OCI-LY1 (cell line): ENCODE measurements at regions not wholly inside any gene's neighbourhood (a gene's known extent, or its start where the extent isn't known, plus 50 kb on each side); places are given as distances from the start of the nearest gene placed in this dataset.

Experiments used
- H2AFZ ChIP-seq: fragments of 200-600 bp; sonication (generic), shearing (Covaris generic); 2 replicates; pipeline ENCODE4 v1.6.0; 2014; ENCODE audit warnings: antibody characterized with exemption, mild to moderate bottlenecking, low read length
- H3F3A ChIP-seq: fragments of 200-600 bp; sonication (generic), shearing (Covaris generic); 2 replicates; pipeline ENCODE4 v1.6.0; 2014; ENCODE audit warnings: mild to moderate bottlenecking, antibody characterized with exemption, low read length, moderate library complexity; ENCODE audit not compliant: insufficient read depth
- H3K27ac ChIP-seq: fragments of 200-600 bp; sonication (generic); 2 replicates; pipeline ENCODE4 v1.5.1; 2014; ENCODE audit warnings: low read length, mixed run types, mild to moderate bottlenecking, low read depth; ENCODE audit not compliant: poor library complexity, severe bottlenecking
- H3K27me3 ChIP-seq: fragments of 200-600 bp; sonication (generic); 2 replicates; pipeline ENCODE4 v1.6.0; 2014; ENCODE audit warnings: antibody characterized with exemption, mild to moderate bottlenecking, low read length, moderate library complexity; ENCODE audit not compliant: insufficient read depth
- H3K36me3 ChIP-seq: fragments of 200-600 bp; sonication (generic); 2 replicates; pipeline ENCODE4 v1.6.1; 2014; ENCODE audit warnings: mild to moderate bottlenecking, antibody characterized with exemption, low read length, moderate library complexity, mixed read lengths; ENCODE audit not compliant: insufficient read depth
- H3K4me1 ChIP-seq: fragments of 200-600 bp; sonication (generic); 2 replicates; pipeline ENCODE4 v1.5.1; 2014; ENCODE audit warnings: mild to moderate bottlenecking, low read length, moderate library complexity; ENCODE audit not compliant: insufficient read depth, severe bottlenecking
- H3K4me2 ChIP-seq: fragments of 200-600 bp; sonication (generic), shearing (Covaris generic); 2 replicates; pipeline ENCODE4 v1.6.1; 2014; ENCODE audit warnings: low read length
- H3K4me3 ChIP-seq: fragments of 200-600 bp; sonication (generic); 2 replicates; pipeline ENCODE4 v1.5.1; 2014; ENCODE audit warnings: low read length, low read depth, mild to moderate bottlenecking, mixed read lengths; ENCODE audit not compliant: poor library complexity, severe bottlenecking
- H3K79me2 ChIP-seq: fragments of 200-600 bp; shearing (Covaris generic); 2 replicates; pipeline ENCODE4 v1.6.1; 2016; ENCODE audit warnings: mixed run types, low read length, mixed read lengths; ENCODE audit not compliant: insufficient read depth
- H3K9ac ChIP-seq: fragments of 200-600 bp; sonication (generic), shearing (Covaris generic); 2 replicates; pipeline ENCODE4 v1.6.1; 2014; ENCODE audit warnings: mild to moderate bottlenecking, low read length, mixed read lengths
- H3K9me2 ChIP-seq: fragments of 200-600 bp; sonication (generic), shearing (Covaris generic); 2 replicates; pipeline ENCODE4 v1.6.1; 2014; ENCODE audit warnings: low read depth, mild to moderate bottlenecking, low read length, mixed read lengths
- H3K9me3 ChIP-seq: fragments of 200-600 bp; shearing (Covaris generic); 2 replicates; pipeline ENCODE4 v1.6.1; 2014; ENCODE audit warnings: low read length, mixed read lengths
- H4K20me1 ChIP-seq: fragments of 200-600 bp; sonication (generic), shearing (Covaris generic); 2 replicates; pipeline ENCODE4 v1.6.0; 2016; ENCODE audit warnings: mild to moderate bottlenecking, low read length; ENCODE audit not compliant: insufficient read depth
- CTCF ChIP-seq: fragments of 200-600 bp; sonication (generic), shearing (Covaris generic); IDR thresholded peaks from 2 replicates; pipeline ENCODE4 v1.5.1; 2017; ENCODE audit warnings: mild to moderate bottlenecking, antibody characterized with exemption, low read length, moderate library complexity, mixed read lengths
- EZH2 ChIP-seq: fragments of 200-600 bp; sonication (generic), shearing (Covaris generic); IDR thresholded peaks from 2 replicates; pipeline ENCODE4 v1.8.0; 2017; ENCODE audit warnings: borderline replicate concordance, mixed run types, mild to moderate bottlenecking, antibody characterized with exemption, low read length, moderate library complexity, mixed read lengths

- Histone ChIP-seq H3K9me2 (no peaks in the 10 kb centered on the region), H3K4me3 (no peak overlapping the region), H3F3A (no peaks in the 10 kb centered on the region), H4K20me1 (no peaks in the 10 kb centered on the region), H3K4me2 (no peak overlapping the region), H3K27me3 (no peaks in the 10 kb centered on the region; the same call in 1 of the 2 replicates), H2AFZ (no peak overlapping the region), H3K79me2 (no peaks in the 10 kb centered on the region), H3K9ac (no peak overlapping the region), H3K36me3 (no peaks in the 10 kb centered on the region), H3K9me3 (no peaks in the 10 kb centered on the region), H3K4me1 (no peaks in the 10 kb centered on the region), H3K27ac (no peak overlapping the region)
- TF ChIP-seq EZH2 (no peak), CTCF (no peak)
Measured at GRCh38 chr17:77746393-77746792, 212.1 kb upstream of the TNRC6C start.

GRCh38 chr17:77746896-77747554 lies 211.5 kb upstream of the TNRC6C start:
- Histone ChIP-seq H3K4me3 (no peak overlapping the region), H3K36me3 (no peaks in the 10 kb centered on the region), H3K4me2 (no peak overlapping the region), H4K20me1 (no peaks in the 10 kb centered on the region), H3K27me3 (no peaks in the 10 kb centered on the region; the same call in 1 of the 2 replicates), H3F3A (no peaks in the 10 kb centered on the region), H3K9me2 (no peaks in the 10 kb centered on the region), H3K79me2 (no peaks in the 10 kb centered on the region), H3K9ac (no peak overlapping the region), H2AFZ (no peak overlapping the region), H3K4me1 (no peaks in the 10 kb centered on the region), H3K9me3 (no peaks in the 10 kb centered on the region), H3K27ac (no peak overlapping the region)
- TF ChIP-seq EZH2 = no peak
- no peak for TF ChIP-seq CTCF

GRCh38 chr17:77748436-77748835 lies 210.1 kb upstream of the TNRC6C start:
- Histone ChIP-seq H3K4me2 (no peak overlapping the region), H3K27ac (no peak overlapping the region), H3K9me2 (no peaks in the 10 kb centered on the region), H3K9me3 (no peaks in the 10 kb centered on the region), H2AFZ (no peak overlapping the region), H3K36me3 (no peaks in the 10 kb centered on the region), H3F3A (no peaks in the 10 kb centered on the region), H4K20me1 (no peaks in the 10 kb centered on the region), H3K4me1 (no peaks in the 10 kb centered on the region), H3K4me3 (no peak overlapping the region), H3K27me3 (no peaks in the 10 kb centered on the region; the same call in 1 of the 2 replicates), H3K79me2 (no peaks in the 10 kb centered on the region), H3K9ac (no peak overlapping the region)
- TF ChIP-seq CTCF (no peak), EZH2 (no peak)
